Vagina (tissue), 2 donors: ENCODE measurements at regions not wholly inside any gene's neighbourhood (a gene's known extent, or its start where the extent isn't known, plus 50 kb on each side); places are given as distances from the start of the nearest gene placed in this dataset.

Experiments
- POLR2A ChIP-seq, 2 donors: fragments of 450-650 bp; IDR thresholded peaks; one replicate each; pipeline ENCODE4 v1.6.1; 2017; ENCODE audit warnings: antibody characterized with exemption in 2 of 2, mild to moderate bottlenecking in 2 of 2, moderate library complexity in 2 of 2
- TF ChIP-seq, protein P1 (sequence below), 3 experiments: fragments of 450-650 bp in 2 of 3; fragments of 200-600 bp in 1 of 3; sonication (generic) in 1 of 3; IDR thresholded peaks; one replicate each; pipeline ENCODE4 v1.5.1; 2017 to 2019; ENCODE audit warnings: antibody characterized with exemption in 3 of 3, mild to moderate bottlenecking in 2 of 3, moderate library complexity in 2 of 3

DNA sequence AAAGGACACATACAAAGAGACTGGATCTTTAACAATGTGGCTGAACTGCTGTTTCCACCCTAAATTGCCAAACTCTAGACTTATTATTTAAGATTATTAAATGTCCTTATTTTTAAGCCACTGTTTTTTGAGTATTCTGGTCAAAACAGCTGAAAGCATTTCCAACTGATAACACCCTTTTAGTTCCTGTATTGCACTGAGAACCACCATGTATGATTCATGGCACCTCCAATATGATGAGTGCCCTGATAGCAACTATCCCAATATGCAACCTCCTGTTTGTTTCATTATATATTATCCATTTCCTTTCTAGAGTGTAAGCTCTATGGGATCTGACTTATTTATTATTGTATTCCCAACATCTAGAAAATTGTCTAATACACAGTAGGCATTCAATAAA lies 269.4 kb downstream of the HHIPL2 start:
- TF ChIP-seq, protein P1, sequence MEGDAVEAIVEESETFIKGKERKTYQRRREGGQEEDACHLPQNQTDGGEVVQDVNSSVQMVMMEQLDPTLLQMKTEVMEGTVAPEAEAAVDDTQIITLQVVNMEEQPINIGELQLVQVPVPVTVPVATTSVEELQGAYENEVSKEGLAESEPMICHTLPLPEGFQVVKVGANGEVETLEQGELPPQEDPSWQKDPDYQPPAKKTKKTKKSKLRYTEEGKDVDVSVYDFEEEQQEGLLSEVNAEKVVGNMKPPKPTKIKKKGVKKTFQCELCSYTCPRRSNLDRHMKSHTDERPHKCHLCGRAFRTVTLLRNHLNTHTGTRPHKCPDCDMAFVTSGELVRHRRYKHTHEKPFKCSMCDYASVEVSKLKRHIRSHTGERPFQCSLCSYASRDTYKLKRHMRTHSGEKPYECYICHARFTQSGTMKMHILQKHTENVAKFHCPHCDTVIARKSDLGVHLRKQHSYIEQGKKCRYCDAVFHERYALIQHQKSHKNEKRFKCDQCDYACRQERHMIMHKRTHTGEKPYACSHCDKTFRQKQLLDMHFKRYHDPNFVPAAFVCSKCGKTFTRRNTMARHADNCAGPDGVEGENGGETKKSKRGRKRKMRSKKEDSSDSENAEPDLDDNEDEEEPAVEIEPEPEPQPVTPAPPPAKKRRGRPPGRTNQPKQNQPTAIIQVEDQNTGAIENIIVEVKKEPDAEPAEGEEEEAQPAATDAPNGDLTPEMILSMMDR (IDR thresholded peaks at IDR 0.05), result no peak
- TF ChIP-seq POLR2A (IDR thresholded peaks at IDR 0.05), result no peak
